H9 (cell line): ENCODE measurements at regions not wholly inside any gene's neighbourhood (a gene's known extent, or its start where the extent isn't known, plus 50 kb on each side); places are given as distances from the start of the nearest gene placed in this dataset.

ENCODE experiments used
- DNase-seq: peaks from one replicate; pipeline ENCODE4 v3.0.0-alpha.2; 2017
- H2AFZ ChIP-seq: one replicate; pipeline ENCODE4 v1.6.1; 2013; ENCODE audit warnings: mild to moderate bottlenecking, low read length, control low read depth, moderate library complexity
- H2AK5ac ChIP-seq: 2 replicates; pipeline ENCODE4 v1.6.1; 2013; ENCODE audit warnings: low read length, control low read depth, mixed read lengths; ENCODE audit not compliant: insufficient read length
- H2BK120ac ChIP-seq: one replicate; pipeline ENCODE4 v1.6.1; 2013; ENCODE audit warnings: low read depth, mild to moderate bottlenecking, low read length, control low read depth, inconsistent platforms; ENCODE audit not compliant: poor library complexity, severe bottlenecking
- H2BK12ac ChIP-seq: 2 replicates; pipeline ENCODE4 v1.6.1; 2013; ENCODE audit warnings: low read length, control low read depth, mixed read lengths, low read depth; ENCODE audit not compliant: insufficient read length
- H2BK15ac ChIP-seq: 2 replicates; pipeline ENCODE4 v1.6.1; 2013; ENCODE audit warnings: low read depth, low read length, control low read depth
- H2BK20ac ChIP-seq: one replicate; pipeline ENCODE4 v1.6.1; 2013; ENCODE audit warnings: low read depth, mild to moderate bottlenecking, low read length, control low read depth, inconsistent platforms; ENCODE audit not compliant: poor library complexity, severe bottlenecking
- H2BK5ac ChIP-seq: 2 replicates; pipeline ENCODE4 v1.6.1; 2013; ENCODE audit warnings: low read length, control low read depth, mixed read lengths; ENCODE audit not compliant: insufficient read length
- H3K14ac ChIP-seq: 2 replicates; pipeline ENCODE4 v1.6.1; 2013; ENCODE audit warnings: low read length, control low read depth; ENCODE audit not compliant: insufficient read depth
- H3K18ac ChIP-seq: 2 replicates; pipeline ENCODE4 v1.6.1; 2013; ENCODE audit warnings: low read depth, mild to moderate bottlenecking, mixed read lengths, low read length, control low read depth; ENCODE audit not compliant: insufficient read length
- H3K23ac ChIP-seq: 2 replicates; pipeline ENCODE4 v1.6.1; 2013; ENCODE audit warnings: low read length, control low read depth, mixed read lengths, low read depth; ENCODE audit not compliant: insufficient read length
- H3K23me2 ChIP-seq: 2 replicates; pipeline ENCODE4 v1.6.1; 2013; ENCODE audit warnings: low read depth, mild to moderate bottlenecking, mixed read lengths, low read length, control low read depth; ENCODE audit not compliant: insufficient read length, poor library complexity, severe bottlenecking
- H3K27ac ChIP-seq: 2 replicates; pipeline ENCODE4 v1.5.1; 2013; ENCODE audit warnings: low read length, control low read depth, mixed read lengths, low read depth; ENCODE audit not compliant: insufficient read length
- H3K27me3 ChIP-seq: 2 replicates; pipeline ENCODE4 v1.6.1; 2013; ENCODE audit warnings: low read length, control low read depth, inconsistent platforms; ENCODE audit not compliant: insufficient read depth
- H3K4ac ChIP-seq: 2 replicates; pipeline ENCODE4 v1.6.1; 2013; ENCODE audit warnings: low read depth, mild to moderate bottlenecking, control low read depth, inconsistent platforms, low read length, moderate library complexity
- H3K4me1 ChIP-seq: 2 replicates; pipeline ENCODE4 v1.6.1; 2013; ENCODE audit warnings: low read length, control low read depth, inconsistent platforms; ENCODE audit not compliant: insufficient read depth
- H3K4me2 ChIP-seq: 2 replicates; pipeline ENCODE4 v1.6.1; 2013; ENCODE audit warnings: low read length, control low read depth, mixed read lengths; ENCODE audit not compliant: insufficient read length, insufficient read depth
- H3K56ac ChIP-seq: 2 replicates; pipeline ENCODE4 v1.6.1; 2013; ENCODE audit warnings: low read depth, mild to moderate bottlenecking, mixed read lengths, low read length, control low read depth; ENCODE audit not compliant: insufficient read length
- H3K79me1 ChIP-seq: 2 replicates; pipeline ENCODE4 v1.6.1; 2013; ENCODE audit warnings: low read depth, mild to moderate bottlenecking, moderate library complexity, low read length, control low read depth, inconsistent platforms; ENCODE audit not compliant: insufficient read depth, poor library complexity, severe bottlenecking
- H3K79me2 ChIP-seq: 2 replicates; pipeline ENCODE4 v1.6.1; 2013; ENCODE audit warnings: low read length, control low read depth, inconsistent platforms; ENCODE audit not compliant: insufficient read depth
- H3K9ac ChIP-seq: 2 replicates; pipeline ENCODE4 v1.6.1; 2013; ENCODE audit warnings: low read length, control low read depth, mixed read lengths; ENCODE audit not compliant: insufficient read length; ENCODE audit errors: extremely low read depth
- H3K9me3 ChIP-seq: one replicate; pipeline ENCODE4 v1.6.1; 2013; ENCODE audit warnings: low read depth, low read length, inconsistent platforms; ENCODE audit not compliant: control insufficient read depth
- H3T11ph ChIP-seq: one replicate; pipeline ENCODE4 v1.6.1; 2013; ENCODE audit warnings: mild to moderate bottlenecking, low read length, control low read depth, inconsistent platforms
- H4K20me1 ChIP-seq: one replicate; pipeline ENCODE4 v1.6.1; 2013; ENCODE audit not compliant: control insufficient read depth, insufficient read length, insufficient read depth
- H4K5ac ChIP-seq: 2 replicates; pipeline ENCODE4 v1.6.1; 2013; ENCODE audit warnings: low read depth, mild to moderate bottlenecking, mixed read lengths, low read length, control low read depth; ENCODE audit not compliant: insufficient read length
- H4K8ac ChIP-seq: replicated peaks from 2 replicates; pipeline ENCODE4 v1.6.1; 2013; ENCODE audit warnings: low read length, control low read depth, mixed read lengths, low read depth; ENCODE audit not compliant: insufficient read length
- H4K91ac ChIP-seq: 2 replicates; pipeline ENCODE4 v1.6.1; 2013; ENCODE audit warnings: low read depth, mild to moderate bottlenecking, moderate library complexity, mixed read lengths, low read length, control low read depth; ENCODE audit not compliant: insufficient read length
- H3K27ac Mint-ChIP-seq, 3 experiments: 2 replicates in 2 of 3; 3 replicates in 1 of 3; pipeline ENCODE4 v1.8.0; 2020 to 2021; ENCODE audit warnings: mixed read lengths in 3 of 3, mild to moderate bottlenecking in 1 of 3, moderate library complexity in 1 of 3
- H3K27me3 Mint-ChIP-seq: 2 replicates; pipeline ENCODE4 v1.8.0; 2021; ENCODE audit warnings: low read depth, mild to moderate bottlenecking, moderate library complexity, mixed read lengths
- H3K36me3 Mint-ChIP-seq, 3 experiments: 2 replicates in 2 of 3; 3 replicates in 1 of 3; pipeline ENCODE4 v1.8.0; 2020 to 2021; ENCODE audit warnings: low read depth in 3 of 3, mixed read lengths in 3 of 3; ENCODE audit not compliant: insufficient read depth in 1 of 3
- H3K4me1 Mint-ChIP-seq, 2 experiments: 2 replicates each; pipeline ENCODE4 v1.8.0; 2020; ENCODE audit warnings: mixed read lengths in 2 of 2
- H3K4me3 Mint-ChIP-seq, 2 experiments: 2 replicates in 1 of 2; 3 replicates in 1 of 2; pipeline ENCODE4 v1.8.0; 2020 to 2021; ENCODE audit warnings: mild to moderate bottlenecking in 2 of 2, mixed read lengths in 2 of 2, moderate library complexity in 1 of 2
- H3K9me3 Mint-ChIP-seq, 2 experiments: 2 replicates in 1 of 2; 3 replicates in 1 of 2; pipeline ENCODE4 v1.8.0; 2020; ENCODE audit warnings: mild to moderate bottlenecking in 2 of 2, mixed read lengths in 2 of 2, moderate library complexity in 1 of 2
- WGBS: extraction: QIAGEN DNeasy Blood & Tissue Kit; methylation state at CpG from one replicate; pipeline ENCODE4 v1.1.7; 2013; ENCODE audit warnings: missing lambda C conversion rate, low lambda C conversion rate, mixed read lengths; ENCODE audit not compliant: insufficient read length; ENCODE audit errors: extremely low coverage; 5-methylcytosine and 5-hydroxymethylcytosine counted together
- TF ChIP-seq, protein P1 (sequence below): fragments of 200-600 bp; sonication (generic); conservative IDR thresholded peaks from 3 replicates; pipeline ENCODE4 v1.8.0; 2021; ENCODE audit warnings: antibody characterized with exemption, mild to moderate bottlenecking

GRCh38 chr14:97788846-97789526, 991.8 kb downstream of the VRK1 start:
- Histone ChIP-seq H3K27ac (no peak overlapping the region), H2AFZ (no peak overlapping the region), H3K79me2 (no peaks in the 10 kb centered on the region), H3K14ac (no peak overlapping the region), H2BK15ac (no peak overlapping the region), H3K4ac (no peak overlapping the region), H2BK12ac (no peak overlapping the region), H4K5ac (no peak overlapping the region), H3K4me2 (no peak overlapping the region), H3K4me1 (no peaks in the 10 kb centered on the region), H2BK120ac (no peak overlapping the region), H4K91ac (no peak overlapping the region), H3K79me1 (no peaks in the 10 kb centered on the region), H2BK5ac (no peak overlapping the region), H3K9ac (no peak overlapping the region), H4K20me1 (no peaks in the 10 kb centered on the region), H3K23ac (no peak overlapping the region), H3K23me2 (no peaks in the 10 kb centered on the region), H3K27me3 (no peaks in the 10 kb centered on the region), H2AK5ac (no peak overlapping the region), H3T11ph (no peak overlapping the region), H3K56ac (no peak overlapping the region), H4K8ac (no peak overlapping the region), H2BK20ac (no peak overlapping the region), H3K9me3 (no peaks in the 10 kb centered on the region), H3K18ac (no peak overlapping the region)
- WGBS, result 100% methylated on average over 1 of the region's 7 CpGs
- Mint-ChIP-seq H3K36me3 (no peaks in the 10 kb centered on the region), H3K4me3 (no peak overlapping the region), H3K27me3 (no peaks in the 10 kb centered on the region), H3K27ac (no peak overlapping the region), H3K9me3 (peaks cover 3 to 4% of the 10 kb centered on the region in 2 experiments; a peak in 4 of 5 replicates), H3K4me1 (peaks cover 2% of the 10 kb centered on the region in 2 experiments; a peak in 3 of 4 replicates)
- TF ChIP-seq, protein P1, sequence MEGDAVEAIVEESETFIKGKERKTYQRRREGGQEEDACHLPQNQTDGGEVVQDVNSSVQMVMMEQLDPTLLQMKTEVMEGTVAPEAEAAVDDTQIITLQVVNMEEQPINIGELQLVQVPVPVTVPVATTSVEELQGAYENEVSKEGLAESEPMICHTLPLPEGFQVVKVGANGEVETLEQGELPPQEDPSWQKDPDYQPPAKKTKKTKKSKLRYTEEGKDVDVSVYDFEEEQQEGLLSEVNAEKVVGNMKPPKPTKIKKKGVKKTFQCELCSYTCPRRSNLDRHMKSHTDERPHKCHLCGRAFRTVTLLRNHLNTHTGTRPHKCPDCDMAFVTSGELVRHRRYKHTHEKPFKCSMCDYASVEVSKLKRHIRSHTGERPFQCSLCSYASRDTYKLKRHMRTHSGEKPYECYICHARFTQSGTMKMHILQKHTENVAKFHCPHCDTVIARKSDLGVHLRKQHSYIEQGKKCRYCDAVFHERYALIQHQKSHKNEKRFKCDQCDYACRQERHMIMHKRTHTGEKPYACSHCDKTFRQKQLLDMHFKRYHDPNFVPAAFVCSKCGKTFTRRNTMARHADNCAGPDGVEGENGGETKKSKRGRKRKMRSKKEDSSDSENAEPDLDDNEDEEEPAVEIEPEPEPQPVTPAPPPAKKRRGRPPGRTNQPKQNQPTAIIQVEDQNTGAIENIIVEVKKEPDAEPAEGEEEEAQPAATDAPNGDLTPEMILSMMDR, result no peak
- no peak for DNase-seq
